ENCODE measurements at regions not wholly inside any gene's neighbourhood (a gene's known extent, or its start where the extent isn't known, plus 50 kb on each side); places are given as distances from the start of the nearest gene placed in this dataset.

GRCh38 chr7:32144676-32145075 lies 74.5 kb upstream of the PDE1C start:
- H3K9me3 ChIP-seq (replicated peaks): peaks cover 5% of the 10 kb centered on the region
- no peak overlapping the region for H3K27ac ChIP-seq (replicated peaks)
- no peak for DNase-seq
- H3K27me3 ChIP-seq (ENCODE audit: low read depth): no peaks in the 10 kb centered on the region
- H3K36me3 ChIP-seq: no peaks in the 10 kb centered on the region
- peaks cover 21% of the 10 kb centered on the region for H3K4me1 ChIP-seq
- no peak overlapping the region for H3K4me3 ChIP-seq
- intact Hi-C loops (cut with micrococcal nuclease): no loop called here
- TF ChIP-seq CTCF (IDR thresholded peaks at IDR 0.05; ENCODE audit: borderline replicate concordance): no peak

GRCh38 chr7:32143301-32143700 lies 73.1 kb upstream of the PDE1C start:
- H3K27me3 ChIP-seq (ENCODE audit: low read depth): no peaks in the 10 kb centered on the region
- intact Hi-C loops (cut with micrococcal nuclease): no loop called here
- H3K9me3 ChIP-seq (replicated peaks): peaks cover 5% of the 10 kb centered on the region
- no peak for TF ChIP-seq CTCF (IDR thresholded peaks at IDR 0.05; ENCODE audit: borderline replicate concordance)
- H3K27ac ChIP-seq (replicated peaks): no peak overlapping the region
- peaks cover 11% of the 10 kb centered on the region for H3K4me1 ChIP-seq
- no peaks in the 10 kb centered on the region for H3K36me3 ChIP-seq
- H3K4me3 ChIP-seq: no peak overlapping the region
- no peak for DNase-seq

- no peak for TF ChIP-seq CTCF (IDR thresholded peaks at IDR 0.05; ENCODE audit: borderline replicate concordance)
- H3K27me3 ChIP-seq (ENCODE audit: low read depth): no peaks in the 10 kb centered on the region
- H3K4me3 ChIP-seq: no peak overlapping the region
- H3K9me3 ChIP-seq (replicated peaks): peaks cover 5% of the 10 kb centered on the region
- no peak for DNase-seq
- H3K27ac ChIP-seq (replicated peaks): no peak overlapping the region
- H3K4me1 ChIP-seq: peaks cover 4% of the 10 kb centered on the region
- intact Hi-C loops (cut with micrococcal nuclease): no loop called here
- H3K36me3 ChIP-seq: no peaks in the 10 kb centered on the region
Measured at GRCh38 chr7:32142649-32143048, 72.4 kb upstream of the PDE1C start.

- Histone ChIP-seq H3K27me3 (ENCODE audit: low read depth) (no peaks in the 10 kb centered on the region), H3K36me3 (no peaks in the 10 kb centered on the region), H3K27ac (replicated peaks) (no peak overlapping the region), H3K4me1 (no peaks in the 10 kb centered on the region), H3K9me3 (replicated peaks) (no peaks in the 10 kb centered on the region), H3K4me3 (no peak overlapping the region)
- peak; percentile 31 for TF ChIP-seq CTCF (IDR thresholded peaks at IDR 0.05; ENCODE audit: borderline replicate concordance)
- no peak for DNase-seq
- intact Hi-C loops (cut with micrococcal nuclease): no loop called here
Measured at GRCh38 chr7:32140210-32140939, 70.2 kb upstream of the PDE1C start.

GRCh38 chr7:32137059-32137458 lies 66.9 kb upstream of the PDE1C start:
- H3K27ac ChIP-seq (replicated peaks): no peak overlapping the region
- no peak overlapping the region for H3K4me3 ChIP-seq
- intact Hi-C loops (cut with micrococcal nuclease): no loop called here
- no peaks in the 10 kb centered on the region for H3K36me3 ChIP-seq
- DNase-seq: no peak
- no peaks in the 10 kb centered on the region for H3K27me3 ChIP-seq (ENCODE audit: low read depth)
- no peaks in the 10 kb centered on the region for H3K4me1 ChIP-seq
- peaks cover 18% of the 10 kb centered on the region for H3K9me3 ChIP-seq (replicated peaks)
- TF ChIP-seq CTCF (IDR thresholded peaks at IDR 0.05; ENCODE audit: borderline replicate concordance): no peak
